Loucy (cell line): ENCODE measurements at regions not wholly inside any gene's neighbourhood (a gene's known extent, or its start where the extent isn't known, plus 50 kb on each side); places are given as distances from the start of the nearest gene placed in this dataset.

ENCODE experiments used
- H2AFZ ChIP-seq: fragments of 200-600 bp; sonication (generic); 2 replicates; pipeline ENCODE4 v1.6.0; 2016; ENCODE audit warnings: antibody characterized with exemption, mild to moderate bottlenecking, low read length, moderate library complexity
- H3F3A ChIP-seq: fragments of 200-600 bp; 2 replicates; pipeline ENCODE4 v1.6.0; 2016; ENCODE audit warnings: antibody characterized with exemption, low read depth, mild to moderate bottlenecking
- H3K27me3 ChIP-seq: fragments of 200-600 bp; sonication (generic); 2 replicates; pipeline ENCODE4 v1.6.1; 2014; ENCODE audit warnings: low read length, mild to moderate bottlenecking; ENCODE audit not compliant: insufficient read depth, poor library complexity, severe bottlenecking
- H3K36me3 ChIP-seq: fragments of 200-600 bp; sonication (generic); 2 replicates; pipeline ENCODE4 v1.6.1; 2016; ENCODE audit warnings: low read length; ENCODE audit not compliant: insufficient read depth
- H3K4me1 ChIP-seq: fragments of 200-600 bp; sonication (generic); 2 replicates; pipeline ENCODE4 v1.5.1; 2014; ENCODE audit warnings: low read length, mild to moderate bottlenecking; ENCODE audit not compliant: insufficient read depth, poor library complexity, severe bottlenecking
- H3K4me2 ChIP-seq: fragments of 200-600 bp; sonication (generic); 2 replicates; pipeline ENCODE4 v1.6.0; 2014; ENCODE audit warnings: antibody characterized with exemption, low read length, low read depth, mild to moderate bottlenecking; ENCODE audit not compliant: poor library complexity, severe bottlenecking
- H3K4me3 ChIP-seq: fragments of 200-600 bp; sonication (generic); 2 replicates; pipeline ENCODE4 v1.5.1; 2014; ENCODE audit warnings: low read length, mild to moderate bottlenecking, mixed read lengths; ENCODE audit not compliant: poor library complexity, severe bottlenecking
- H3K79me2 ChIP-seq: fragments of 200-600 bp; sonication (generic); 2 replicates; pipeline ENCODE4 v1.6.1; 2014; ENCODE audit warnings: low read length; ENCODE audit not compliant: insufficient read depth
- H3K9ac ChIP-seq: fragments of 200-600 bp; sonication (generic); 2 replicates; pipeline ENCODE4 v1.6.0; 2014; ENCODE audit warnings: mild to moderate bottlenecking, low read depth, low read length, moderate library complexity; ENCODE audit not compliant: poor library complexity, severe bottlenecking
- H3K9me2 ChIP-seq: fragments of 200-600 bp; sonication (generic); replicated peaks from 2 replicates; pipeline ENCODE4 v1.6.1; 2016; ENCODE audit warnings: low read depth, low read length, mixed read lengths
- H3K9me3 ChIP-seq: fragments of 200-600 bp; sonication (generic); 2 replicates; pipeline ENCODE4 v1.6.1; 2014; ENCODE audit warnings: mild to moderate bottlenecking, antibody characterized with exemption, low read length, low read depth; ENCODE audit not compliant: insufficient read depth
- H4K20me1 ChIP-seq: fragments of 200-600 bp; sonication (generic); 2 replicates; pipeline ENCODE4 v1.6.0; 2014; ENCODE audit warnings: antibody characterized with exemption, low read length, mild to moderate bottlenecking; ENCODE audit not compliant: insufficient read depth, poor library complexity, severe bottlenecking
- CTCF ChIP-seq: fragments of 200-600 bp; sonication (generic); conservative IDR thresholded peaks from 2 replicates; pipeline ENCODE4 v1.5.1; 2014; ENCODE audit warnings: mild to moderate bottlenecking, antibody characterized with exemption, low read length
- EZH2phosphoT487 ChIP-seq: fragments of 200-600 bp; IDR thresholded peaks from 2 replicates; pipeline ENCODE4 v1.6.1; 2018; ENCODE audit warnings: antibody characterized with exemption, mild to moderate bottlenecking, moderate library complexity, borderline replicate concordance

DNA sequence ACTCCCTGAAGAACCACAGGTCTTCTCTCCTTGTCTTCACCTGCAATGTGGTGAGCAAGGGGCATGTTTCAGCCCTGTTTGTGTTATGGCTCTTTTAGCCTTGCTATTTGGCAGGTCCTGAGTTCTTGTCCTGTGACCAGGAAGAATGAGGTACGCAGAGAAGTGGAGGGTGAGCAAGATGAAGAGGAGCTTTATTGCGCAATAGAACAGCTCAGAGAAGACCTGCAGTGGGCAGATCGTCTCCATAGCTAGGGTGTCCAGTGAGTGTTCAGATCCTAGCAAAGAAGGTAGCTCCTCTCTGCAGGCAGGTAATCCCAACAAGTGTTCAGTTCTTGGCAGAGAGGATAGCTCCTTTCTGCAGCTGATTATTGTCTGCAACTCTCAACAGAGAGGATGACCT is 672.9 kb downstream of the SH3BGRL start:
- Histone ChIP-seq H3K79me2 (no peaks in the 10 kb centered on the region), H3K4me2 (no peak overlapping the region), H3K9me2 (no peaks in the 10 kb centered on the region), H3F3A (no peaks in the 10 kb centered on the region), H3K4me3 (no peak overlapping the region), H3K36me3 (no peaks in the 10 kb centered on the region), H4K20me1 (no peaks in the 10 kb centered on the region), H3K27me3 (no peaks in the 10 kb centered on the region), H3K9ac (no peak overlapping the region), H2AFZ (no peak overlapping the region), H3K4me1 (no peaks in the 10 kb centered on the region), H3K9me3 (no peaks in the 10 kb centered on the region)
- no peak for TF ChIP-seq CTCF
- no peak for TF ChIP-seq EZH2phosphoT487

DNA sequence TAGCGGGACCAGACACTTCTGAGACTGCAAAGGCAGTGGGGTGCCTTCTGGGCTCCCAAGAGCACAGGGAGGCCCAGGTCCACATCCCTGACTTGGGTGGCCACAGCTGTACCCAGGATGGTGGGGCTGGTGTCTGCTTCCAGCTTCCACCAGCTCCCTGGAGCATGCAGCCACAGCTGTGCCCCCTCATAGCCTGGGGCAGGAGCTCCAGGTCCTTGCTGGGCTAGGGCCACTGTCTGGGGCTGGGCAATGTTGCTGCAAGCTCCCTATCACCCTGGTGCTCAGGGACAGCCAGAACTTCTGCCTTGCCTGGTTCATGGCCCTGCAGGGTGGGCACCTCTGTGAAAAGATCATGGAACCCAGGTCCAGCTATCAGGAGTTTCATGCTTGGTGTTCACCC is 673.9 kb downstream of the SH3BGRL start:
- Histone ChIP-seq H3K4me2 (no peak overlapping the region), H3K36me3 (no peaks in the 10 kb centered on the region), H2AFZ (no peak overlapping the region), H3K9me3 (no peaks in the 10 kb centered on the region), H3F3A (no peaks in the 10 kb centered on the region), H4K20me1 (no peaks in the 10 kb centered on the region), H3K4me1 (no peaks in the 10 kb centered on the region), H3K27me3 (no peaks in the 10 kb centered on the region), H3K79me2 (no peaks in the 10 kb centered on the region), H3K9me2 (no peaks in the 10 kb centered on the region), H3K4me3 (no peak overlapping the region), H3K9ac (no peak overlapping the region)
- TF ChIP-seq EZH2phosphoT487 (no peak), CTCF (no peak)

DNA sequence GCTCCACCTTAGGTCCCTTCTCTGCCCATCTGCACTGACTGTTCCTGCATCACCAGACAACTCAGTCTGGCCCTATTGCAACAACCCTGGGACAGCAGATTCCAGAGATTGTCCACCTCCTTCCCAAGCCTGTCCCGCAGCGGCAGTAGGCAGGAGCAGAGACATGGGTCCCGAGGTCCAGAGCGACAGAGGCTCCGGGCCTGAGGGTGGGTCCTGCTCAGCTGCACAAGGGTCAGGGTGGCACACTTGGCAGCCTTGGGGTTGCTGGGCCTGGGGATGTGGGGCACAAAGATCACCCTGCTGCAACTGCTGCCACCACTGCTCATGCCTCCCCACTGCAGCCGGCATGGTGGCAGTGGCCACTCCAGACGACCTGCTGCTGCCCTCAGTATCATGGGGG is 674.5 kb downstream of the SH3BGRL start:
- H2AFZ ChIP-seq: no peak overlapping the region
- no peaks in the 10 kb centered on the region for H3K9me2 ChIP-seq
- no peak overlapping the region for H3K9ac ChIP-seq
- H3K9me3 ChIP-seq: no peaks in the 10 kb centered on the region
- H3K4me1 ChIP-seq: no peaks in the 10 kb centered on the region
- H3K4me2 ChIP-seq: no peak overlapping the region
- H3K4me3 ChIP-seq: no peak overlapping the region
- TF ChIP-seq CTCF: no peak
- no peak for TF ChIP-seq EZH2phosphoT487
- no peaks in the 10 kb centered on the region for H3K79me2 ChIP-seq
- no peaks in the 10 kb centered on the region for H4K20me1 ChIP-seq
- no peaks in the 10 kb centered on the region for H3K27me3 ChIP-seq
- no peaks in the 10 kb centered on the region for H3K36me3 ChIP-seq
- no peaks in the 10 kb centered on the region for H3F3A ChIP-seq
